ENCODE measurements at regions not wholly inside any gene's neighbourhood (a gene's known extent, or its start where the extent isn't known, plus 50 kb on each side); places are given as distances from the start of the nearest gene placed in this dataset.

DNA sequence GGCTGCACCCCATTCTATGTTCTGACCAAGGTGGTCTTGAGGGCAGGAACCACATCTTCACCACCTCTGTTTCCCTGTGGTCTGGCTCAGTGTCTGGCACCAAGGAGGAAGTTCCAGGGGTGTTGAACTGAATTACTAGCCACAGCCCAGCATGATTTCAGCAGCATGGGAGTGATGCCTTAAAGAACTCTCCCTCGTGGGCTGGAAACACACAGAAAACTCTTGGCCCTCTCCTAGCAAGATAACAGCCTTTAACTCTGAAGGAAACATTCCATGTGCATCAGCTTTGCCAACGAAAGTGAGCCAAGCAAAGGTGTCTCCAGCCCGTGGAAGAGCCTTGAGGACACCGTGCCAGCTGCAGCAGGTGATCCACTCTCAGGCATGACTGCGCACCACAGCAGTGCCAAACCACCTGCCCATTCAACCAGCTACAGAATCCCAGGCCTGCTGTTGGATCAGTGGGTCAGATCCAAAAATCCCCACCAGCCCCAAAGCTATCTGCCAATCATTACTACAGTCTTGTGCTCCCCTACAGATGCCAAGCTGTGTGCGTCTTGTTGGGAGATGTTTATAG lies 124.8 kb downstream of the TTC32 start:
- DNase-seq, result peak; percentile 2

DNA sequence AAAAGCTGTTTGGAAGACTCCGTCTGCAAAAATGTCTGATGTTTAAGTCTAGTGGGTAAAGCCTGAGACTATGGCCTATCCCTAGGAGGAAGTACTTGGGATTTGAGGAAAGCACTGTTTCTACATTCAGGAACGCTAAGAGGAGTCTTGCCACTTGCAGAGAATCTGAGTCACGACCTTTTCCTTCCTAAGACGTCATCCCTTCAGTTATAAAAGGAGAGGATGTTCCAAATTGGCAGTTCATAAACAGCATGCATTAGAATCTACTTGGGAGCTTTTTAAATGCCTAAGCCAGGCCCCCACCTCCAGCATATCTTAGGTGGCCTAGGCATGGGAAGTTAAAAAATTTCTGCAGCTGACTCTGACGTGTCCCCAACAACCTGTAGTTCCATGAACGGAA lies 125.9 kb downstream of the TTC32 start:
- DNase-seq, result no peak

DNA sequence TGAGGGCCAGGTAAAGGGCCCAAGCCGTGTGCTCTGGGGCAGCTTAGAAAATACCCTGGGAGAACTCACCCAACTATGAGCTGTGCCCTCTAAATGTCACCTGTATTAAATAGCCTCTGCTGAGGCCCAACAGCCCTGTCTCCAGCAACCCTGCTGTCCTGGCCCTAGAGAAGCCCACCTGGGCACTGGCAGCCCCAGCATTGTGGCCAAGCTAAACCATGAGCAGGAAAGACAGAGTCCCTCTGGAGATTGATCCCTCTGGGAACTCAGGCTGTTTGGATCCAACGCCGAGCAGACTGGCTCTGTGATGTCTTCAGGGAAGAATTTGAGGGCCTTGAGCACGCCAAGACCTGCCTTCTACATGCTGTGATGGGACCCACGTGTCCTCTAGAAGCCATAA lies 126.5 kb downstream of the TTC32 start:
- DNase-seq, result no peak

DNA sequence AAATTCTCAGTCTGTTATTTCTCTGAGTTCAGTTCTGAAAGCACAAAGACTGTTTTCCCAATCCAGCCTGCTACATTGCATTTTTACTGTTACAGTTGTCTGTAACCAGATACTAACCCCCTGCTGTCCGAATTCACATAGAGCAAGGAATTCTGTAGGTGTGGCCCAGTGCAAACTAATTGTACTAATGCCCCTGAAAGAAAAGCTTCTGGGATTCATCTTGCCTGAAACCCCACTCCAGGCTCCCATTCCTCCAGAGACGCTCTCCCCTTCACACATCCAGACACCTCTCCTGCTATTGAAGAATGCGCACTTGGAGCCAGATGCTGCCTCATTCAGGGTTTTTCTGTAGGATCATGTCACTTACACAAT lies 127.0 kb downstream of the TTC32 start:
- DNase-seq, result no peak

DNA sequence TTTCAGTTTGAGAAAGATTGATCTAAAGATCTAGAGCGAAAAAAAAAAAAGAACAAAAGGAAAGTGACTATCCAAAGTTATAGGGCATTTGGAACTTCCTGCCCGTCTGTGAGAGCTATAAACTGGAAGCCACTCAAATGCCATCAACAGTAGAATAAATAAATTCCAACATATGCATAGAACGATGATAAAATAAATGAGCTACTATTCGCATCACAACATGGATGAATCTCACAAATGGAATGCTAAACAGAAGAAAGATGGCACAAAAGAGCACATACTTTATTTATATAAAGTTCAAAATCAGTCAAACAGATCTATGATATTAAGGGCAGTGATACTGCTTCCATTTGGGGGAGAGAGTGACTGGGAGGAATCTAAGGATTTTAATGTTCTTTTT lies 128.8 kb downstream of the TTC32 start:
- DNase-seq, result no peak

DNA sequence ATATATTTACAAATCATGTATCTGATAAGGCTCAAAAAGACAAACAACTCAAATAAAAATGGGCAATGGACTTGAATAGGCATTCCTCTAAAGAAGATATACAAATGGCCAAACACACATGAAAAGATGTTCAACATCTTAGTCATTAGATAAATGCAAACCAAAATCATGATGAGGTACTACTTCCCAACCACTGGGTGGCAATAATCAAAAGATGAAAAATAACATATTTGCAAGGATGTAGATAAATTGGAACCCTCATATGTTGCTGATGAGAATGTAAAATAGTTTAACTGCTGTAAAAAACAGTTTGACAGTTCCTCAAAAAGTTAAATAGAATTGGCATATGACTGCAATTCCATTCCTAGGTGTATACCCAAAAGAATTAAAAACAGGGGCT lies 132.3 kb downstream of the TTC32 start:
- no peak for DNase-seq

DNA sequence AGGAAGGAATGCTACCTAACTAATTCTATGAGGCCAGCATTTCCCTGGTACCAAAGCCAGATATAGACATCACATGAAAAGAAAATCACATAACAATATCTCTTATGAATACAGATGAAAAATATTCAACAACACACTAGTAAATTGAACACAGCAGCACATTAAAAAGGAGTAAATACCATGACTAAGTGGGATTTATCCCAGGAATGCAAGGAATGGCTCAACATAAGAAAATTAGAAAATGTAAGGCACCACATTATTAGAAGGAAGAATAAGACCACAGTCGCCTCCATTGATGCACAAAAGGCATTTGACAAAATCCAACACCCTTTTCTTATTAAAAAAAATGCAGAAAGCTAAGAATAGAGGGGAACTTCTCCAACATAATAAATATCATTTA lies 133.9 kb downstream of the TTC32 start:
- no peak for DNase-seq

DNA sequence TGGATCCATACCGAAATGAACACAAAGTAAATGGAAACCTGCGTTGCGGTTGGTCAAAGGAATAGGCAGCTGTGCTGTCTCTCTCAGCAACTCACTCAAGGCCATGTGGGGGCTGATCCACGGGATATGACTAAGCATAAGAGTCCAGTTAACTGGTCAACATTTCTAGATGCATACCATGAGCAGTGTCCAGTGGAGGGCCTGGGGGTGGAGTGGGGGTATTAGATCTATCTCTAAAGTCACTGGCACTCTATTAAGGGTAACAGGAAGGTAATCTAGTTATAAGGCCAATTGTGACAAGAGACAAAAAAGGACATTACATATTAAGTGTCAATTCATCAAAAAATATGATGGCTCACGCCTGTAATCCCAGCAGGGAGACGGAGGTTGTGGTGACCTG lies 136.8 kb downstream of the TTC32 start:
- no peak for DNase-seq

DNA sequence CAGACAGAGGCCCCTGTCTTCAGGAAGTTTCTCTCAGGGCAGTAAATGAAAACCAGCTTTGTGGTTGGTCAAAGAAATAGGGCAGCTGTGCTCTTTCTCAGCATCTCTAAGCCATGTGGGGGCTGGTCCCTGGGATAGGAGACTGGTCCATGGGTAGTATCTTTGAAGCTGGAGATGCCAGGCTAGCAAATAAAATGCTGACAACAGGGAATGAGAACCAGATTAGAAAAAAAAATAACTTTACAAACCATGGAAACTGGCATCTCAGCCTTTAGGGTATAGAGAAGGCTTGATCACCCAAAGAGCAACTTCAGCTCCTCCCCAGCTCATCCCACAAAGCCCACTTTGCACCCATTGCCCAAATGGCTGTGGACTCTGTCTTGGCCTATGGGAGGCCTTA lies 138.1 kb downstream of the TTC32 start:
- no peak for DNase-seq

DNA sequence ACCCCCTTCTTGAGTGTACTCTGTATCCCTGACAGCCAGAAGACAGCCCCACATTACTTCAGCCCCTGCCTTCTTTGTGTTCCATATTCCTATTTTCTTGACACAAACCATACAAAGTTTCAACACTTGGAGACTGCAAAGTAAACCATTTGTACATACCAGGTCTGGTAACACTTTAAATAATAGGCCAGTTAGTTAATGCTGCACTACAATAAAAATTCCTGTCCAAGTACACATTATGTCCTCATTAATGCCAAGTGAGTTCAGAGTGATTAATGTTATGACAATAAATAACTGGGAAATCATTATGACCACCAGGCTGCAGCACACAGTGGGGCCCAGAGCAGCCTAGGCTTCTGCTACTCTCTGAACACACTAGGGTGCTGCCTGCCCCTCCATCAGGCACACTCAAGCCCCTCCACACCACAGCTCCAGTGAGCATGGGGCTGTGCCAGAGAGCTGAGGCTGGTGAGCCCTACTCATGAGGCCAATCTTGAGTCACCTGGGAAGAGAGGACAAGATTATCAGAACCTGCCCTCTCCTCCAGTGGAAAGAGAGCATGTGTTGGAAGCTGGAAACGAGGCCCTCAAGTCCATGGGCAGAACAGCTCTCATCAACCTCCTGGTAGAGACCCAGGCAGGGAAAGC lies 138.7 kb downstream of the TTC32 start:
- no peak for DNase-seq

DNA sequence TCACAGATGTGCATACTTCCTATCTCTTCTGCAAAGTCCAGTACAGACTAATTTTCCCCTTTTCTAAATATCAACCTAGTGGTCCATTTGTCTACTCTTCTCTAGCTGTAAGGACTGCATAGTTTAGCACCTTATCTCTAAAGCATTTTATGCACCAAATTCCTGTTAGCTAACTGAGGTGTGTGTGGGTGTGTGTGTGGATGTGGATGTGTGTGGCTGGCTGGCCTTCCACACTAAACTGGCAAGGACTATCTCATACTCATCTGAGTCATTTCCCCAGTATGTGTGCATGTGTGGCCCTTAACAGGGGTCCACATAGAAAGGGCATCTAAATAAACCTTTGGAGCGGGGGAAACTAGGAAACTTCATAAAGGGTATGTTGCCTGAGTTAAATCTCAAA lies 139.6 kb downstream of the TTC32 start:
- DNase-seq, result no peak

DNA sequence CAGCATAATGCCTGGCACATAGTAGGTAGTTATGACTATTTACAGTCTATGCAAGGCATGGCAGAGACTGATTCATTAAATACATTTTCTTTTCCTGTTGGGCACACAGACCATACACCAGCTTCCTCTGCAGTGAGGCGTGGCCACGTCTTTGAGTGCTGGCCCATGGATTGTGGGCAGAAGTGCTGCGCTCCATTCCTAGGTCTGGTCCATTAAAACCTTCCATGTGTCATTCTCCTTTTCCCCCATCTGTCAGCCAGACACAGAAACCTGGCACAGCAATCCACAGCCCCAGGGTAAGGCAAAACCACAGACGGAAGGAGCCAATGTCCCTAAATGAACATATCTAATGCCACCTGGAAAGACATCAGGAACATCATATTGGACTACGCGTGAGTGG lies 141.9 kb downstream of the TTC32 start:
- DNase-seq, result no peak

DNA sequence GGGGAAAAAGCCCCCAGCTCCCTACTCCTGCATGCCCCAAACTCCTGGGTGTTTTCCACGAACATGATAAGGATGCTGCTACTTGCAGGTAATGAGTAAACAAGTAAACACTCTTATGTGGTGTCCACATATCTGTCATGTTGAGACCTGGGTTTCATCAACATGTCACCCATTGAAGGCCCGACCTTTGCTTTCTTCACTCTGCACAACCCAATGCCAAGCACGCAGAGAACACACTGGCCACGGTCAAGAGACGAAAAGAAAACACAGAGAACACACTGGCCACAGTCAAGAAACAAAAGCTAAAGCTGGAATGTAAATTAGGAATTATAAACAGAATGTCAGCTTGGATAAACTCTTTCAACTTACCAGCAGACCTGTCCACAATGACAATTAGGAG lies 143.1 kb downstream of the TTC32 start:
- no peak for DNase-seq

DNA sequence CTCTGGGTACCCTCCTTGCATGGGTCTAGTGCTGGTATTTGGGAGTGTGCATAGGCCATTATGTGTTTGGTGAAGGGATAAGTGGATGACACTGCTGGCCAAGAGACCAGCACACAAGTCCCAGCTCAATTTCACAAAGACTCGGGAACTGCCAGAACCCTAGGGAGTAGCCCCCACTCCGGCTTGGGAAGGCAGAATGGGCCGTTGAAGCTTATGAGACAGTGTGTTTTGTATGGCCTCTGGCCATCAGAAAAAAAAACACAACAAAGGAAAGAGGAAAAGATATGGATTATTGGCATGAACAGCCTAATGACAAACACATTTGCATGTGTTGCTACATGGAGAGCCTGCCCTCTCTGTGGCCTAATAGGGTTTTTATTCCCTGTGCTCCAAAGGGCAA lies 144.2 kb downstream of the TTC32 start:
- DNase-seq, result no peak

DNA sequence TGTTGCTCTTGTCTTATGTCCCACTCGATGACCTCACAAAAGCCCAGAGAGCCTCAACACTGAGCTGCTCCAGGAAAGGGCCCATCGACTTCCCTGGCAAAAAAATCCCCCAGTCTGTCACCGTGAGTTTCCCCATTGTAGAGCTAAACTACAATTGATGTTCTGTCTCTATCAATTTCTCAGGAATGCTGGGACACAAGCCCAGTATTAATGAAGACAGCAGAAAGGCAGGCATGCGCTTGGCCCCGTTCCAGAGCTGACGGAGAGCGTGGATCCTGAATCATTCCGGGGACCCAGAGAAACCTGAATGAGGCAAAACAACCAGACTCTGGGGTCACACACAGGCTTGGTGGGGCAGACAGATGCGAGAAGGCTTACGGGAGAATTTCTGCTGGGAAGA lies 146.9 kb downstream of the TTC32 start:
- DNase-seq, result no peak

DNA sequence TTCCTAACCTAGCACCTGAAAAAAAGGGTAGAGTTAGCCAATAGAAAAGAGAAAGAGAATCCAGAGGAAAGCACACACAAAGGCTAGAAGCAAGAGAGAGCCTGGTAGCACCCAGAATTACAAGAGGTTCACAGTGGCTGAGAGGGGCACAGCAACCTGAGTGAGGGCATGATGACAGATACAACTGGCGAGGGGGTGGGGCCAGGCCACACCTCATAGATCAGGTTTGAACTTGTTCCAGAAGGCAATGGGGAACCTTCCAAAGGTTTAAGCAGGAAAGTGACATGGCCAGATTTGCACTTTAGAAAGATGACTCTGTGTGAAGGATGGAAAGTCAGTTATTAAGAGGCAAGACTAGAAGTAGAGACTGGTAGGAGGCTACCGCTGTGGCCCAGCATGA lies 148.0 kb downstream of the TTC32 start:
- no peak for DNase-seq

DNA sequence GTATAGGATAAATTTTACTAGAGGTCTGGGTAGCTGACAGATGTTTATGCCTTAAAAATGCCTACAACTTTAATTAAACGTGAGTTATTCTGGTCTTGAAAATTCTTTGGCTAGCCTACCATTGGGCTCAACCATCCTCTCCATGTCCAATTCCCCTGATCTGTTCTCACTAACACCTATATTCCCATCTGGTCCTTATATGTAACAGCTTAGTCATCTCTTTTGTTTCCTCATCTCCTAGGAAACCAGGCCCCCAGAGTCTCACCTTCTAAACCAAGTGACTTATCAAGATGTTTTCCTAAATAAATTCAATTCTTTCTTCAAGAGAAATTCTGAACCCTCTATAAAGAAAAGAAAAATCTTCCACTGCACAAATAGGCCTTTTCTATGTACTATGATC lies 148.5 kb downstream of the TTC32 start:
- no peak for DNase-seq

DNA sequence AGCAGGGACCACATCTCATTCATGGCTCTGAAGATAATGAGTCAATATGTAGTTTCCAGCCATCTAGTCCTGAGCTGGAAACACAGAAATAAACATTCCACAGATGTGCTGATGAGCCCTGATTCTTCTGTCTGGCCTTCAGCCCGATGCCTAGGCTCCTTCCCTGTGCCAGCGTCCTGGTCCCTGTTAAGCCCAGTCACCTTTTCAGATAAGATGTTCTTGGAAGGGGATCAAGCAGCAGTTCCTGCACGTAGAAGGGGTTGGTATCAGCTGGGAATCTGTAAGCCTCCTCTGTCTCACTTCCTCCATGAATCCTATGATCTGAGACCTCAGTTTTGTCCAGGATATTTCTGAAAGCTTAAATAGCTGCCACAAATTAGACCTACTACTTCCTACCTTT lies 149.3 kb downstream of the TTC32 start:
- no peak for DNase-seq

DNA sequence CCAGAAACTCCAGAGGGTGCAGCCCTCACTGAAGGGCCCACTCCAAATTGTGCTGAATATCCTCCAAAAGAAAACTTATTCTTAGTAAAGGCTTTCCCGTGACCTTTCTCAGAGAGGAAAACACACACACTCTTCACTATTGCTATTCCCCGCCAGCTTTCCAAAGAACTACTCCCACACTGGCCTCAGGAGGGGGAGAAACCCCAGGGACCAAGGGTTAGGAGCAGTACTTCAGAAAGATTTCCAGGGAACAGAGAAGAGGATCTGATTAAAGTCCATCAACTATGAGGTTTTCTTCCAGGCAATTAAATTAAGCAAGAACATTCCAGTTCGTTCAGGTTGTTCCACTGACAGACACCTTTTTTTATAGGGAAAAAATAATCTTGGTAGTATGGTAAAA lies 150.2 kb downstream of the TTC32 start:
- no peak for DNase-seq

DNA sequence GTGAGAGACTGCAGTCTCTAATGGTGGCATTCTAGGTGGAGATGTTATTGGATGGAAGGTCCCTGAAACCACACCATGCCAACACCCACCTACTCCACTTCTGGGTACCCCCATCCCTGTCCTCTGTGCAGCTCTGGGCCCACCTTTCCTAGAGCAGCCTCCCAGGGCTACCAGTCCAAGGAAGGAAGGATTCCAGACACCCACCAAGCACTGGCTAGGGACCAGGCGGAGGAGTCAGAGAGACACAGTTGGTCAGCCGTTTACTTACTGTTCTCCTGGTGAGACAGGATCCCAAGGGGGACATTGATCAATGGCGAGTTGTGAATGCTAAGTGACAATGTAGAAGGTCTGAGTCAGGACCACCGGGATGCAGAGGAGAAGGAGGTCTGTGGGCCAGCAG lies 151.6 kb downstream of the TTC32 start:
- DNase-seq, result no peak

DNA sequence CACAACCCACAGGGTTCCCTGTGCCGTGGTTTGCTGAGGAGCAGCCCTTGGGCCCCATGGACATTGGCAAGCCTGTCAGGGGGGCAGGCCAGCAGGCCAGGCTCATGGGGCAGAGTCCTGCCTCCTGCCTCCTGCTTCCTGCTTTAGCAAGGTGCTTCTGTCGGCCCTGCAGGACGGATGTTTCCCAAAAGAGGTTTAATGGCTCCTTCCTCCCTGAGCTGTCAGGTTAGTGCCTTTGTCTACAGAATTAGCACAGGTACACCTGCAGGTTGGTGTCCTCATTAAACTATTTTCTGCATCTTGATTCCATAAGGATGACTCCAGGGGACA lies 152.3 kb downstream of the TTC32 start:
- no peak for DNase-seq

DNA sequence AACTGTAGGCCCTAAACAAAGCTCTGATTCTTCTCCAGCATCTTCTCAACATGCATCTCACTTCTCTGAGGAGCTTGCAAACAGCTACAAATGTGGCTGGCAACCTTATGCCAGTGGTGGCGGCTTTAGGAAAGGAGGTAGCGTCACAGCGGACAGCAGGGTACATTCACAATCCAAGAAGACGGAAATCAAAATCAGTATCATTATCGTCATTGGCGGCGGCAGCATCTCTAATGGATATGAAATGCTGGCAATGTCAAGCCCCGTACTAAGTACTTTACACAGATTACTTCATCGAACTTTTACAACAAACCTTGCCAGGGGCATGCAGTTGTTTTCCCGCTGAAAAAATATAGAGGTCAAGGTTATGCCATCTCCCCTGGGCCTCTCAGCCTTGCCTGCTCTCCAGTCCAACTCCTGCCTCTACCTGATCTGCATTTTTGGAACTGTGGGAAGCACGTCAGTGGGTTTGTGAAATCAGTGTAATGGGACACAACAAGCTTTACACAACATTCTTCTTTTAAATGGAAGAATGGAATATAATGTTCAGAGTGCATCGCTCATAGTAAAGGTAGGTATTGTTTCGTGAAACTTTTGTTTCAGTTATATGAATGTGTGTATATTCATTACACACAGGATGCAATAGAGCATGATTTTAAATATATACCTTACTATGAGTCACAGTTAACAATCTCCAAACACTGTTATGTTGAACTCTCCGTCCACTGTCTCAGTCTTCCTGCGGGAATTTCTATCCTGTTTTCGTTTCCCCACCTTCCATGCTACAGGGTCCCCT lies 152.9 kb downstream of the TTC32 start:
- DNase-seq, result no peak

DNA sequence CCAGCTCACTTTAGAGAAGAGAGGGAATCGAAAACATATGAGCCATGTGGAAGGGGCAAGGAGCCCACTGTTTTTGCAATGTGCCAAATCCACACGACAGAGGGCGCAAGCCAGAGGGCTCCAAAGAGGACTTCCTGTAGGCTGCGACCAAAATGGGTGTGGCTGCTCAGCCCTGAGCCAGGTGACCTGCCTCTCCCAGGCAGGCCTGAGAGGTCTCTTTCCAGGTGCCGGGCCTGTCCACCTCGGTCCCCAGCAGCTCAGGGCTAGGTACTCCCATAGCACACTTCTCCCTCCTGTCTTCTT lies 153.8 kb downstream of the TTC32 start:
- DNase-seq, result no peak

DNA sequence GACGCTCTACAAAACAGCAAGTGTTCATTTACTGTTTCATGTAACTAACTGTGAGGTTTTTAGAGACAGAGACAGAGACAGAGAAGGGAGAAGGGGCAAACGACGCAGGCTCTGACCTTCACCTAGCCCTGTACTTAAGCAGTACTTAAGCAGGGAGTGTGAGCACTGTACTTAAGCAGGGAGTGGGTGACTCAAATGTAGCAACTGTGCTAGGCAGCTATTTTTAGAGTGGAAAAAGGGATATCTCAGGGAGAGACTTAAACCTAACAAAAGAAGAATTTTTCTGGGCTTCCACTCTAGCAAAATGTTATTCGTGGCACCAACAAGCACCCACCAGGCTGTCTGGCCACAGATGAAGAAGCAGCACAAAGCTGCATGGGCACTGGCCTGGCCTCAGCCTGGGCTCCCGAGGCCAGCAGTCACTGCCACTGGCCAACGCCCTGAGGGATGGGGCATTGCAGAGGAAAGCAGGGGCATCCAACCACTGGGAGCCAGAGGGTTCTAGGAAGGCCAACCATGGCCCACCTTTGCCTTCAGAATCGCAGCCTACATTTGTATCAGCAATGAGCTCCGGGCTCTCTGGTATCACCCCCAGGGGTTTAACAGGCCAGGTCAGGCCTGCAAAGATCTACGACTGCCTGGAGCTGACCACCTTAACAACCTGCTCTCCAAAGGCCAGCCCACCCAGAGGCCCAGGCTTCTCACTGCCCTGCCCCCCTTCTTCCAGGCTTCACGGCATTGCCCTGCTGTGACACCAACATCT lies 154.3 kb downstream of the TTC32 start:
- no peak for DNase-seq

Data from NCI-H1092 treated with DMSO at 0.1 percent for 48 hours (cell line).